GM19468 (cell line): ENCODE measurements at regions not wholly inside any gene's neighbourhood (a gene's known extent, or its start where the extent isn't known, plus 50 kb on each side); places are given as distances from the start of the nearest gene placed in this dataset.

ENCODE experiments used
- ATAC-seq: cut with Tn5 transposase; IDR thresholded peaks from one replicate; pipeline ENCODE4 v1.9.1; 2021; ENCODE audit warnings: mild to moderate bottlenecking, moderate library complexity, moderate number of reproducible peaks; ENCODE audit not compliant: unreplicated experiment; ENCODE audit errors: extremely low read depth

GRCh38 chr6:126145351-126145750, 159.0 kb downstream of the TRMT11 start:
- ATAC-seq, result no peak

GRCh38 chr6:126147291-126147815, 161.0 kb downstream of the TRMT11 start:
- ATAC-seq, result no peak

GRCh38 chr6:126148853-126149252, 162.5 kb downstream of the TRMT11 start:
- ATAC-seq, result no peak

- ATAC-seq, result no peak
Measured at GRCh38 chr6:126152372-126152745, 166.0 kb downstream of the TRMT11 start.

DNA sequence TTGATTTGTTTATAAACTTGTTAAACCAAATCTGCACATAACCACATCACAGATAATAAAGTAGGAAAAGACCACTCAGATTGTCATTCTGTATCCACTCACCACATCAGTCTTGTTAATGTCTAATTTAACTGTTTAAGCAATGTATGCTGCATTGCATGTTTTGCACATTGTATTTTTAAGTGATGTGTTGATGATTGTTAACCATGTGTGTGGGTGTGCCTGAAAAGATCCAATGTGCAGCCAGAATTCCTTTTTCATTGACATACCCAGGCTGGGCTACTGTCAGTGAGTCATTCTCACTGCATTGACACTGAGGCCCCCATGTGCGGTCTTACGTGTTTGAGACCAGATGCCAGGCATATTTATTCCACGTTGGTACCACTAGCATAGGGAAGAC, 167.3 kb downstream of the TRMT11 start:
- ATAC-seq, result no peak

DNA sequence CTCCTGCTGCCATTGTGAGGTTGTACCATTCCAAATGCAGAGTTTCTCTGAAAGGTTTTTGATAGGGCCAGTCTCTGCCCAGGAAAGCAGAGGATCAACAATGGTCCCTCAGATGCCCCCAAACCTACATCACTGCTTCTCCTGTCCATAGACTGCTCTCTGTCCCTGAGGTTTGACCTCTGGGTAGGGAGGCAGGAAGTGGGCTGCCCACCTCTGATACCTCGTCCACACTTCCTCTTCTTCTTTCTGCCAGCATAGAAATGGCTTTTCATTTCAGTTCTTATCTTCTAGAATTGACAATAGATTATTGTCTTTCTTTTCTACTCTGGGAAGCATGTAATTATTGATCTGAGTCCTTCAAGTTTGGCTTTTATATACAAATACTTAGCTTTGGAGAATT, 170.6 kb downstream of the TRMT11 start:
- ATAC-seq, result no peak

DNA sequence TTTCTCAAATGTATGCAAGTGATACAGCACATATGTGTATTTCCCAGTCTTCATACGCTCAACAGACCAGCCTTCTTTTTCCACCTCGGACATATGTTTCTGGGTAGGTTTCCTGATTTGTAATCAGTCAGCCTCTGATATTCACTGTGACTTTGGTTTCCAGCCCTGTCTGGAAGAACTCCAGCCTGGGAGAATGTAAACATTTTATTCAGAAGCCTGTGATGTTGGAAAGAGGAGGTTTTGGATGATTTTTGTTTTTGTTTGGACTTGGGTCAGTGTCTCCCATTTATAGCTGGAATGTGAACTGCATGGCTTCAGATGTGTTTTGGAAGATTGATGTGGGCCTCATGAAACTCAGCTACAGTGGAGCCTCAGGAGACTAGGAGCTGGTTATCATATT, 172.2 kb upstream of the CENPW start:
- ATAC-seq, result no peak

DNA sequence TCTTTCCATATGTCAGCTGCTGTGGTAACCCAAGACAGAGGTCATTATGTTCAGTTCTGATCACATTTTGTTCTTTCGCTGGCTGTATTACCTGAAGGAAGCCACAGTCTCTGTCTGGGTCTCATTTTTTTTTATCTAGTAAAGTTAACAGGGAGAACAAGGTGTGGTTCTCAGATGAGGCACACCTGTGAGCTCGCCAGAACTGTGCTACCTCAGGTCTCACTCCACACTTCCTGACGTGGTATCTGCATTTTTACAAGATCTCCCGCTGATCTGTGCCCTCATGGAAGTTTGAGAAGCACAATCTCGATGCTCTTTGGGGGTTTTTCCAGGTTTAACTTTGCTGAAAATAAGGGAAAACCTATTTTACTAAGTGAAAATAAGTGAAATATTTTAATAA, 169.5 kb upstream of the CENPW start:
- ATAC-seq, result no peak

DNA sequence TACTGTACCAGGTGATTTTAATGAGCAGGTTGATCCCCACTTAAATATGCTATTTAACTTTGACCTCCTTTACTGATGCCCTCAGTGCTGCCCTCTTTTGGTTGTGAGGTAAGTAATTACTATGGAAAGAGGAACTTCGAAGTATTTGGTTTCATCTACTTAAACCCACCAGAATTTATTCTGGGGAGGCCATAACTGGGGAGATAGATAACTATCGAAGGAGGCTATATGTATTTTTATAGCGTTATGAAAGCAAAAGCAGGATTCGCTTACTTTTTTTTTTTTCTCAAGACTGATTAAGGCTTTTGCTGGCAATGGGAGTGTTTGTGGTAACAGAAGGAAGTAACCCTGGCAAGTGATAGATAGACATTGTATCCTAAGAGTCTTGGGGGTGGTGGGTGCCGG, 168.9 kb upstream of the CENPW start:
- ATAC-seq, result peak; percentile 86

- ATAC-seq, result no peak
Measured at GRCh38 chr6:126172131-126172530, 167.8 kb upstream of the CENPW start.

GRCh38 chr6:126173265-126173664, 166.7 kb upstream of the CENPW start:
- no peak for ATAC-seq

DNA sequence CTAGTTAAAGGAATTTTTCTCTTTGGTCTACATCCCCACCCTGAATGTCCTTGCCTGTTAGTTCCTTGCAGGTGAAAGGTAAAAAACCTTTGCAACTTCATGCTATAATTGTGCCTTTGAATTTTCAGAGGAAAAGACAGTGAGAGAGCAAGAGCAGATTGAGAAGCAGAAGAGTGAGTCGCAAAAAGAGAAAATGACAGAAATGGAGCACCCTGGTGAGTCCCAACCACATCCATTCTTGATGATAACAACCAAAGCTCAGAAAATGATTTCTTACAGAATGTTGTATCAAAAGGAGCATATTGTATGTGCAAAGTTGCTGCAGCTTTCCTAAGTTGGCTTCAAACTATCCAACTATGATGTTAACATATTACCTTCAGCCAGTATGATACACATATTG, 165.2 kb upstream of the CENPW start:
- ATAC-seq, result no peak

DNA sequence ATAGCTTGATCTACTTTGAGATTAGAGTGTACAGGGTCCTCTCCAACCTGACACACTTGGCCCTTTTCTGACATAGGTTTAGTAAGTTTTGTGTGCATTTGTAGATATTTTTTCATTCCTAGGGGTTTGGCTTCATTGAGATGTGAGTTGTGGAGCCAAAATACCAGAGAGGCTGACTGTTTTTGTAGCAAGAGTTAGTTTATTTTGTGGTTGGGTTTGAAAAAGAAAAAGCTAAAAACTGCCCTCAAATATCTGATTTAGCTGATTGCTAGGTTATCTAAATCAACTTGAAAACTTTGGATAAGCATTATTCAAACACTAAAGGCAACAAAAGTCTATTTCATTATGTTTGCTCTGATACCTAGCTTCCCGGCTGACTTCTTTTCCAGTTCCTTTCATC, 164.7 kb upstream of the CENPW start:
- no peak for ATAC-seq

GRCh38 chr6:126176282-126176681, 163.6 kb upstream of the CENPW start:
- ATAC-seq, result no peak

GRCh38 chr6:126180585-126180984, 159.3 kb upstream of the CENPW start:
- no peak for ATAC-seq

DNA sequence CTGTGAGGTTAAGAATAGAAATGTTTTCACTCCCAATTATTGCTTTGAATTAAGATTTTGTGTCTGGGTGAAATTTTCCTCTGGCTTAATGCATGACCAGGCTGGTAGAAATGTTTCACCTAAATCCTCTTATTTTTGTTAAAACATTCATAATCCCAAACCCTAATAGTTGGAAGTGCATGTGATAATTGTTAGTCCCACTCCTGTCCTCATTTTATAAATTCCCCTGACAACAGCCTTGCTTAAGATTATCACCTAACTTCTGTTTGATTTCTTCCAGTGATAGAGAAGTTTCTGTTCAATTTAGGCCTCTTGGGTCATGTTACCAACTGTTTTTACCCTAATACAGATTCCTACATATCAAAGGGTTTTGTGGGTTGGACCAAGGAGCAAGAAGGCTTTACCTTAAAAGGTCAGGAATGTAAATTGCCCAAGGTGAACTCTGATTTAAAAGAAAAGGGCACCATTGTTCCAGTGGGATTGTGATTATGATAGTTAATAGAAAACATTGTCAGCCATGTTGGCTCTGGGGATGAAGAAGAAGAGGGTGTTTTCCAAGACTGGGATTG, 158.7 kb upstream of the CENPW start:
- no peak for ATAC-seq

GRCh38 chr6:126181890-126182289, 158.0 kb upstream of the CENPW start:
- no peak for ATAC-seq

GRCh38 chr6:126182650-126183311, 157.1 kb upstream of the CENPW start:
- no peak for ATAC-seq

GRCh38 chr6:126185774-126186173, 154.1 kb upstream of the CENPW start:
- no peak for ATAC-seq

GRCh38 chr6:126188279-126188909, 151.5 kb upstream of the CENPW start:
- no peak for ATAC-seq

GRCh38 chr6:126195625-126196236, 144.2 kb upstream of the CENPW start:
- ATAC-seq, result no peak
